ENCODE measurements at regions not wholly inside any gene's neighbourhood (a gene's known extent, or its start where the extent isn't known, plus 50 kb on each side); places are given as distances from the start of the nearest gene placed in this dataset.

- TF ChIP-seq CTCF (IDR thresholded peaks at IDR 0.05) = no peak
- no peak for TF ChIP-seq POLR2A (IDR thresholded peaks at IDR 0.05)
- no peak for TF ChIP-seq POLR2AphosphoS5 (IDR thresholded peaks at IDR 0.05)
Observed at GRCh38 chr2:236786751-236787150, 217.1 kb downstream of the ACKR3 start.
